VCaP (cell line): ENCODE measurements at regions not wholly inside any gene's neighbourhood (a gene's known extent, or its start where the extent isn't known, plus 50 kb on each side); places are given as distances from the start of the nearest gene placed in this dataset.

Source experiments
- H3K27ac ChIP-seq: fragments of 450-650 bp; 2 replicates; pipeline ENCODE4 v1.5.1; 2017
- CTCF ChIP-seq: fragments of 450-650 bp; conservative IDR thresholded peaks from 2 replicates; pipeline ENCODE4 v1.5.1; 2017; ENCODE audit warnings: mild to moderate bottlenecking, moderate library complexity

DNA sequence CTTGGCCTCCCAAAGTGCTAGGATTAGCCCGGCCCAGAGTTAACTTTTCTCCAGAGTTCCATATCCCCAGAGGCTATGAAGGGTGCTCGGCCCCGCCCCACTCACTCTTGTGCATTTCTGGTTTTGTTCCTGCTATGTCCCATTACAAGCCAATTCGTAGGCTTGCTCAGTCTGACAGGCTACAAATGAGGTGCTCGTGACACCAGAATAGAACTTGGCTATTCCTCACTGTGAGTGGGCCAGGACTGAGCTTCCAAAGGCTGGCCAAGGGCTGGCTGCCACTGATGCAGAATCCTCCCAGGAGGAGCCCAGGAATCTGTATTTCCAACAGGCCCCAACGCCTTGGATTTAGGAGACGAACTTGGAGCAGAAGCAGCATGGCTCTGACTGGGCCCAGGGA lies 282.7 kb upstream of the C2CD4B start:
- TF ChIP-seq CTCF: no peak
- no peak overlapping the region for H3K27ac ChIP-seq

GRCh38 chr15:62449638-62450037 lies 284.6 kb upstream of the C2CD4B start:
- no peak for TF ChIP-seq CTCF
- H3K27ac ChIP-seq: no peak overlapping the region

DNA sequence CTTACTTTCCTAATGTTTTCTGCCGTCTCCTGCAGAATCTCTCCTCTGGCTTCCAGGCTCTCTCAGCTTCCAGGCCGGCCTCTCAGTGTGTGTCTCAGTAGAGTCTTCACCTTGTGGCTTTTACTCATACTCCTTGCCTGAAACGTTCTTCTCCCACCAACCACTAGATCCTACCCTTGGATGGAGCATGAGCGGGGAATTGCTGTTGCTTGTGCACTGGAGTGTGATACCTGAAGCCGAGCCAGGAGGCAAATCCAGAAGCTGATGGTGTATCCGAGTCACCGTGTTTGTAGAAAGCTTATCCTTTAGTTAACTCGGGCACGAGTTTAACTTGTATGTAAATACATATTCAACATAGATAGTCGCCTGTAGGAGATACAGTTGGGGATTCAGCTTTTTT lies 285.0 kb upstream of the C2CD4B start:
- TF ChIP-seq CTCF: no peak
- no peak overlapping the region for H3K27ac ChIP-seq

DNA sequence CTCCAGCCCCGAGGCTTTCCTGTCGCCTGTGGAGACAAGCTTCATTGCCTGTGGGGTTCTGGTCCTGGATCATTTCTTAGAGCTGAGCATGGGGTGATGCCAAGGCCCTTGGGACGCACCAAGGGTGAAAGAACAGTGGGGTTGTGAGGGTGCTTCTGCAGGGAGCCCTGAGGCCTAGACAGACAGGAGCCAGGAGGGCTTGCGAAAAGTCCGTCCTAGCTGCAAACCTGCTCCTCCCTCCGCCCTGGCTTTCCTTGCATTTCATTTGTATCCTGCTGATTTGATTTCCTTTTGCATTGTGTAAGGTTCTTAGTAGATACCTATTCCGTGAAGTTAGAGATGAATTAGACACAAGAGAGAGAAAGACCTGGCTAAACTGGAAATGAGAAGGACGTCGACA lies 286.9 kb upstream of the C2CD4B start:
- TF ChIP-seq CTCF: no peak
- H3K27ac ChIP-seq: no peak overlapping the region

- no peak for TF ChIP-seq CTCF
- no peak overlapping the region for H3K27ac ChIP-seq
Measured at GRCh38 chr15:62452667-62453066, 287.6 kb upstream of the C2CD4B start.

- no peak overlapping the region for H3K27ac ChIP-seq
Measured at GRCh38 chr15:62453375-62453774, 288.3 kb upstream of the C2CD4B start.

DNA sequence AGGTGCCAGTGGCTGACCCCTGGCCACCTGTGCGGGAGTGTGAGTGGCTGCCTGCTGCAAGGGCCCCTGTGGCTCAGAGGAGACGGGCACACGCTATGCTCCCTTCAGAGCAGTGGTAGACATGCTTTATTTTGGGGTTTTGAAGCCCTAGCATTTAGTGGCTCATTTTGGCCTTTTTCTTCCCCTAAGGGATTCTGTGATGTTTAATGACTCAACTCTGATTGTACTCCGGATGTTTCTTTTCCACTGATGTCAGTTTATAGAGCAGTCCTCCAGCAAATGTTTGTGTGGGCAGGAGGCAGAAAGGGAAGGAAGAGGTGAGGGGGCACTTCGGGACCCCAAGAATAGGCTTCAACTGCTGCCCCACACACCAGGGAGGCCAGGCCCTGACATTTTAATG lies 288.9 kb upstream of the C2CD4B start:
- no peak for TF ChIP-seq CTCF

More at GRCh38 chr15:62453375-62453774, 288.3 kb upstream of the C2CD4B start:
- TF ChIP-seq CTCF: no peak

More for the DNA sequence above, 288.9 kb upstream of the C2CD4B start:
- H3K27ac ChIP-seq: no peak overlapping the region
